Small intestine (tissue), 7 donors: ENCODE measurements at regions not wholly inside any gene's neighbourhood (a gene's known extent, or its start where the extent isn't known, plus 50 kb on each side); places are given as distances from the start of the nearest gene placed in this dataset.
A peak's percentile ranks its signal among the peaks of the same experiment; 100 is the strongest.

Experiments
- DNase-seq, 2 donors: peaks; one replicate each; pipeline versions ENCODE4 v3.0.0 to v3.0.0-alpha.2; 2013
- FAIRE-seq: peaks from 2 replicates; lab custom pipeline; 2012; peaks lifted over from hg19 to GRCh38; lab: Jason Lieb, UNC
- H3K27ac ChIP-seq, 3 donors: one replicate each; pipeline ENCODE4 v1.5.1; 2013; ENCODE audit warnings: low read length in 2 of 3, mild to moderate bottlenecking in 2 of 3, control low read depth in 1 of 3, inconsistent platforms in 1 of 3, low read depth in 1 of 3, moderate library complexity in 1 of 3
- H3K27me3 ChIP-seq, 3 donors: one replicate each; pipeline ENCODE4 v1.6.1; 2013; ENCODE audit warnings: low read length in 3 of 3, inconsistent platforms in 1 of 3; ENCODE audit not compliant: control insufficient read depth in 3 of 3, insufficient read depth in 3 of 3
- H3K36me3 ChIP-seq, 3 donors: one replicate each; pipeline ENCODE4 v1.6.1; 2013; ENCODE audit warnings: low read length in 3 of 3, inconsistent platforms in 1 of 3, low read depth in 1 of 3, mild to moderate bottlenecking in 1 of 3, moderate library complexity in 1 of 3; ENCODE audit not compliant: control insufficient read depth in 3 of 3, insufficient read depth in 2 of 3
- H3K4me1 ChIP-seq, 3 donors: one replicate each; pipeline ENCODE4 v1.6.1; 2013; ENCODE audit warnings: low read length in 2 of 3, inconsistent platforms in 1 of 3, low read depth in 1 of 3, mild to moderate bottlenecking in 1 of 3, moderate library complexity in 1 of 3; ENCODE audit not compliant: control insufficient read depth in 3 of 3, insufficient read depth in 2 of 3
- H3K4me3 ChIP-seq, 3 donors: one replicate each; pipeline ENCODE4 v1.5.1; 2013; ENCODE audit warnings: low read length in 3 of 3, control low read depth in 1 of 3, inconsistent platforms in 1 of 3, low read depth in 1 of 3, mild to moderate bottlenecking in 1 of 3, moderate library complexity in 1 of 3
- H3K9me3 ChIP-seq, 2 donors: one replicate each; pipeline ENCODE4 v1.6.1; 2013; ENCODE audit warnings: low read depth in 1 of 2, low read length in 1 of 2; ENCODE audit not compliant: control insufficient read depth in 2 of 2, insufficient read depth in 1 of 2
- WGBS, 3 donors: extraction: QIAGEN DNeasy Blood & Tissue Kit; methylation state at CpG; one replicate each; pipeline ENCODE4 v1.1.7; 2013; 5-methylcytosine and 5-hydroxymethylcytosine counted together
- donor health status: healthy with polysubstance abuse.
- donor health status: control.
- donor health status: control.
- donor health status: Bipolar disorder and iron deficiency.
- donor health status: healthy.

- no peak for FAIRE-seq
- Histone ChIP-seq H3K4me1 (no peaks in the 10 kb centered on the region), H3K4me3 (no peak overlapping the region), H3K27ac (no peak overlapping the region), H3K9me3 (peaks cover 0 to 4% of the 10 kb centered on the region in 2 donors), H3K36me3 (no peaks in the 10 kb centered on the region), H3K27me3 (no peaks in the 10 kb centered on the region)
- WGBS, 3 donors, result 73 to 85% (median 75%) methylated on average over 36 of the region's 36 CpGs
- no peak for DNase-seq
Measured at GRCh38 chr22:49576241-49577141, 251.2 kb downstream of the BRD1 start.

GRCh38 chr22:49575703-49576081 lies 252.0 kb downstream of the BRD1 start:
- no peak overlapping the region for H3K4me3 ChIP-seq
- no peak for FAIRE-seq
- no peaks in the 10 kb centered on the region for H3K27me3 ChIP-seq
- no peaks in the 10 kb centered on the region for H3K4me1 ChIP-seq
- H3K27ac ChIP-seq, result peak overlapping the region in 1 of 3 donors; percentile 14
- H3K9me3 ChIP-seq, result peaks cover 0 to 4% of the 10 kb centered on the region in 2 donors
- no peak for DNase-seq
- no peaks in the 10 kb centered on the region for H3K36me3 ChIP-seq
- 87 to 92% (median 92%) methylated on average over 20 of the region's 20 CpGs for WGBS, 3 donors

DNA sequence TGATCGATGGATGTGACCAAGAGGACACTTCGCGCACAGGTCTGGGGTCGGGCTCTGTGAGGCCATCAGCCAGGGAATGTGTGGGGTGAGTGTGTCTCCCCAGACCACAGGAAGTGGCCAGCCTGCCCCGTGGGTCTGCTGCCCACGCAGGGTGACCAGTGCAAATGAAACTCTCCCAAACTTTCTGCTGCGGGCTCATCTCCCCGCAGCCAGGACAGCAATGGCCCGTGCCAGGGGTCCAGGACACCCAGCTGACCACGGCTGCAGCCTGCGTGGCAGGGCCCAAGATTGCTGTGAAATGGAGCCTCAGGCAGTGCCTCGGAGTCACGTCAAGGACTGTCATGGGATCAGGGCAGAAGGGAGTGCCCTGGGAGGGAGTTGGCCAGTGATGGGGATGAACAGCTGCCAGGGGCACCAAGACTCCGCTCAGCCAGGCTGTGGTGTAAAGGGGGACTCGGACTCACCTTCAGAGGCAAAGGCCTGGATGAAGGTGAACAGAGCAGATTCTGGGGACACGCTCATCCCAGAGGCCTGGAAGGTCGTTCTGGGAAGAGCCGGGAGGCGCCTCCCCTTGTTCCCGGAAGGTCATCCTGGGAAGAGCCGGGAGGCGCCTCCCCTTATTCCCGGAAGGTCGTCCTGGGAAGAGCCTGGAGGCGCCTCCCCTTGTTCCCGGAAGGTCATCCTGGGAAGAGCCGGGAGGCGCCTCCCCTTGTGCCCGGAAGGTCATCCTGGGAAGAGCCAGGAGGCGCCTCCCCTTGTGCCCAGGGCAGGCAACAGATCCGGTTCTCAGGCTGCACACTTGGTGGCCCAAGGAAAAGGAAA lies 252.6 kb downstream of the BRD1 start:
- Histone ChIP-seq H3K9me3 (no peaks in the 10 kb centered on the region), H3K27ac (peak overlapping the region in 1 of 3 donors; percentile 57), H3K36me3 (no peaks in the 10 kb centered on the region), H3K27me3 (no peaks in the 10 kb centered on the region), H3K4me1 (no peaks in the 10 kb centered on the region), H3K4me3 (no peak overlapping the region)
- 71 to 78% (median 74%) methylated on average over 27 to 31 of the region's 31 CpGs for WGBS, 3 donors
- no peak for DNase-seq
- no peak for FAIRE-seq

GRCh38 chr22:49574205-49574880 lies 253.3 kb downstream of the BRD1 start:
- FAIRE-seq, result no peak
- no peaks in the 10 kb centered on the region for H3K36me3 ChIP-seq
- H3K4me1 ChIP-seq, result no peaks in the 10 kb centered on the region
- no peak overlapping the region for H3K4me3 ChIP-seq
- 86 to 88% (median 87%) methylated on average over 30 of the region's 30 CpGs for WGBS, 3 donors
- DNase-seq, result no peak
- H3K9me3 ChIP-seq, result no peaks in the 10 kb centered on the region
- H3K27me3 ChIP-seq, result no peaks in the 10 kb centered on the region
- no peak overlapping the region for H3K27ac ChIP-seq

DNA sequence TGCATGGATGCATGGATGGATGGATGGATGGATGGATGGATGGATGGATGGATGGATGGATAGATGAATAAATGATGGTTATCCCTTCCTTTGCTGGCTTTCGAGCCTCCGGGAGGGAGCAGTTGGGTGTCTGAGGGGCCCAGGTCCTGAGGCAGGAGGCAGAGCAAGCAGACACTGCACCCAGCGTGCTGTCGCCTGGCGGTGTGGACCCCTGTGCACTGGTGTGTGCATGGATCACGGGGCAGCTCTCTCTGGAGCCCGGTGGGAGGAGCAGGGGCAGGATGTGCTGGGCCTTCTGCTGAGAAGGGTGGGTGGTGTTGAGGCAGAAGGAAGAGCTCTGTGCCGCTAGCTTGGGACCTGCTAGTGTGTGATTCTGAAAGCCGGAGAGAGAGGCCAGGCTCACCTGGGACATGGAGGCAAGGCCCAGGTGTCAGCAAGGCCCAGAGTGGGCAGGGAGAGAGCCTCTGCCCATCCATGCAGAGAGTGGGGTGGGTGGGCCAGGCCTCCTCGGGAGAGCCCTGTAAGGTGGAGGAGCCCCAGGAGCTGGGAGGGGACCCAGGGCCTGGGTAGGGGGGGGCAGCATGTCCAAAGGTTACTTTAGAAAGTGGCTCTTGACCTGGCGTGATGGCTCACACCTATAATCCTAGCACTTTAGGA lies 254.4 kb downstream of the BRD1 start:
- no peaks in the 10 kb centered on the region for H3K9me3 ChIP-seq
- no peak overlapping the region for H3K27ac ChIP-seq
- H3K4me3 ChIP-seq, result no peak overlapping the region
- FAIRE-seq (no peak), DNase-seq (no peak)
- 81 to 92% (median 88%) methylated on average over 11 of the region's 11 CpGs for WGBS, 3 donors
- no peaks in the 10 kb centered on the region for H3K36me3 ChIP-seq
- no peaks in the 10 kb centered on the region for H3K4me1 ChIP-seq
- H3K27me3 ChIP-seq, result no peaks in the 10 kb centered on the region

GRCh38 chr22:49571326-49571725 lies 256.3 kb downstream of the BRD1 start:
- Histone ChIP-seq H3K4me1 (no peaks in the 10 kb centered on the region), H3K9me3 (no peaks in the 10 kb centered on the region), H3K36me3 (no peaks in the 10 kb centered on the region), H3K27ac (no peak overlapping the region), H3K27me3 (no peaks in the 10 kb centered on the region), H3K4me3 (no peak overlapping the region)
- DNase-seq (no peak), FAIRE-seq (no peak)
- WGBS, 3 donors, result 90 to 93% (median 91%) methylated on average over 14 of the region's 14 CpGs

GRCh38 chr22:49570032-49570848 lies 257.4 kb downstream of the BRD1 start:
- WGBS, 3 donors, result 69 to 84% (median 81%) methylated on average over 20 of the region's 20 CpGs
- Histone ChIP-seq H3K27me3 (no peaks in the 10 kb centered on the region), H3K4me3 (no peak overlapping the region), H3K4me1 (no peaks in the 10 kb centered on the region), H3K27ac (no peak overlapping the region), H3K36me3 (no peaks in the 10 kb centered on the region), H3K9me3 (no peaks in the 10 kb centered on the region)
- DNase-seq, result no peak
- FAIRE-seq, result no peak
